ENCODE measurements at regions not wholly inside any gene's neighbourhood (a gene's known extent, or its start where the extent isn't known, plus 50 kb on each side); places are given as distances from the start of the nearest gene placed in this dataset.

DNA sequence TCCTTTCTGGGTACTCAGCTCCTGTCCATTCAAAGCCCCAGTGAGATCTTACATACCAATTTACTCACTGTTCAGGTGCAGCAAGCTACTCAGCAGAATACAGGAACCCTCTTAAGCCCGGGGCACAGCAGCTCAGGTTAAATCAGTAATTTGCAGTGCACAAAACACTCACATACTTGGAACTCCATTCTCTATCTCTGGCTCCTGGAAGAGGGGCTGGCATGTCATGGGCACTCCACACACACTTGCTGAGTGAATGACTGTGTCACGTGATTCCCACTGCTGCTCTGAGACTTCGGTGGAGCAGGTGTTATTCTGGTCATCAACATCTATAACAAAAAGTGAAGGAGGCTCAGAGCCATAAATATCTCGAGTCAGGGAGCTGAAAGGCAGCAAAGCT is 157.3 kb upstream of the BDNF start:
- TF ChIP-seq, protein P1, sequence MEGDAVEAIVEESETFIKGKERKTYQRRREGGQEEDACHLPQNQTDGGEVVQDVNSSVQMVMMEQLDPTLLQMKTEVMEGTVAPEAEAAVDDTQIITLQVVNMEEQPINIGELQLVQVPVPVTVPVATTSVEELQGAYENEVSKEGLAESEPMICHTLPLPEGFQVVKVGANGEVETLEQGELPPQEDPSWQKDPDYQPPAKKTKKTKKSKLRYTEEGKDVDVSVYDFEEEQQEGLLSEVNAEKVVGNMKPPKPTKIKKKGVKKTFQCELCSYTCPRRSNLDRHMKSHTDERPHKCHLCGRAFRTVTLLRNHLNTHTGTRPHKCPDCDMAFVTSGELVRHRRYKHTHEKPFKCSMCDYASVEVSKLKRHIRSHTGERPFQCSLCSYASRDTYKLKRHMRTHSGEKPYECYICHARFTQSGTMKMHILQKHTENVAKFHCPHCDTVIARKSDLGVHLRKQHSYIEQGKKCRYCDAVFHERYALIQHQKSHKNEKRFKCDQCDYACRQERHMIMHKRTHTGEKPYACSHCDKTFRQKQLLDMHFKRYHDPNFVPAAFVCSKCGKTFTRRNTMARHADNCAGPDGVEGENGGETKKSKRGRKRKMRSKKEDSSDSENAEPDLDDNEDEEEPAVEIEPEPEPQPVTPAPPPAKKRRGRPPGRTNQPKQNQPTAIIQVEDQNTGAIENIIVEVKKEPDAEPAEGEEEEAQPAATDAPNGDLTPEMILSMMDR (conservative IDR thresholded peaks at IDR 0.05 in 1 of 2, IDR thresholded peaks at IDR 0.05 in 1 of 2; ENCODE audit: extremely low read depth in 1 of 2, insufficient read depth in 1 of 2, low read depth in 1 of 2, low read length in 2 of 2) = no peak
- TF ChIP-seq EZH2 (IDR thresholded peaks at IDR 0.05; ENCODE audit: borderline replicate concordance, low read length) = no peak
